Fibroblast of gingiva (primary cell): ENCODE measurements at regions not wholly inside any gene's neighbourhood (a gene's known extent, or its start where the extent isn't known, plus 50 kb on each side); places are given as distances from the start of the nearest gene placed in this dataset.
"Not testable (repeated sequence)": the region's sequence is repeated elsewhere in the genome, so short reads cannot be mapped to it uniquely, and the experiment has no call there.

Experiments used
- DNase-seq: peaks from one replicate; pipeline ENCODE4 v3.0.0-alpha.2; 2011; ENCODE audit warnings: low read depth

- DNase-seq, result no peak
Measured at GRCh38 chr21:34219334-34220060, 144.3 kb upstream of the KCNE2 start.

- DNase-seq, result no peak
Measured at GRCh38 chr21:34220556-34221195, 143.1 kb upstream of the KCNE2 start.

- DNase-seq, result peak; percentile 98
Measured at GRCh38 chr21:34221331-34222030, 142.3 kb upstream of the KCNE2 start.

- DNase-seq, result no peak
Measured at GRCh38 chr21:34222031-34222335, 141.8 kb upstream of the KCNE2 start.

- no peak for DNase-seq
Measured at GRCh38 chr21:34223376-34223775, 140.4 kb upstream of the KCNE2 start.

- DNase-seq, result peak; percentile 23
Measured at GRCh38 chr21:34227386-34227852, 136.4 kb upstream of the KCNE2 start.

- no peak for DNase-seq
Measured at GRCh38 chr21:34228792-34229191, 135.0 kb upstream of the KCNE2 start.

GRCh38 chr21:34229353-34229752, 134.5 kb upstream of the KCNE2 start:
- DNase-seq, result no peak

- DNase-seq, result not testable (repeated sequence)
Measured at GRCh38 chr21:34233741-34234140, 130.1 kb upstream of the KCNE2 start.

- DNase-seq, result no peak
Measured at GRCh38 chr21:34235514-34235913, 128.3 kb upstream of the KCNE2 start.

- DNase-seq, result no peak
Measured at GRCh38 chr21:34242973-34243372, 120.8 kb upstream of the KCNE2 start.

GRCh38 chr21:34243562-34243961, 120.2 kb upstream of the KCNE2 start:
- peak; percentile 20 for DNase-seq

GRCh38 chr21:34252751-34253150, 111.1 kb upstream of the KCNE2 start:
- DNase-seq, result peak; percentile 44

GRCh38 chr21:34255073-34255472, 108.7 kb upstream of the KCNE2 start:
- DNase-seq, result no peak

GRCh38 chr21:34260277-34261008, 103.4 kb upstream of the KCNE2 start:
- peak; percentile 38 for DNase-seq

- no peak for DNase-seq
Measured at GRCh38 chr21:34261841-34262468, 101.9 kb upstream of the KCNE2 start.

GRCh38 chr21:34262469-34262845, 101.3 kb upstream of the KCNE2 start:
- peak; percentile 51 for DNase-seq

GRCh38 chr21:34263629-34264028, 100.2 kb upstream of the KCNE2 start:
- DNase-seq, result no peak

- DNase-seq, result peak; percentile 84
Measured at GRCh38 chr21:34266351-34266750, 97.5 kb upstream of the KCNE2 start.

GRCh38 chr21:34268493-34268892, 95.3 kb upstream of the KCNE2 start:
- DNase-seq, result no peak

GRCh38 chr21:34270411-34270810, 93.4 kb upstream of the KCNE2 start:
- no peak for DNase-seq
